K562 (cell line): ENCODE measurements at regions not wholly inside any gene's neighbourhood (a gene's known extent, or its start where the extent isn't known, plus 50 kb on each side); places are given as distances from the start of the nearest gene placed in this dataset.

Experiments used
- CREM ChIP-seq: IDR thresholded peaks from 2 replicates; pipeline ENCODE4 v1.6.1; 2014; ENCODE audit warnings: antibody characterized with exemption, low read depth
- RB1 ChIP-seq: fragments of 450-650 bp; IDR thresholded peaks from 2 replicates; pipeline ENCODE4 v1.6.1; 2017; ENCODE audit warnings: low read depth, mild to moderate bottlenecking
- STAG1 ChIP-seq: sonication (generic); formaldehyde crosslinking; IDR thresholded peaks from 2 replicates; pipeline ENCODE4 v1.5.0; 2020; ENCODE audit warnings: missing genetic modification reagents, borderline replicate concordance
- TFAP4 ChIP-seq: sonication (generic); formaldehyde crosslinking; IDR thresholded peaks from 2 replicates; pipeline ENCODE4 v1.8.0; 2022; ENCODE audit warnings: missing genetic modification reagents, mild to moderate bottlenecking, moderate library complexity, borderline replicate concordance
- TF ChIP-seq, protein P1 (sequence below): fragments of 450-650 bp; IDR thresholded peaks from 2 replicates; pipeline ENCODE4 v1.6.1; 2016; ENCODE audit warnings: low read depth

GRCh38 chr9:33721674-33722358 lies 73.5 kb upstream of the PRSS3 start (continued):
- TF ChIP-seq RB1 (peak; percentile 91), CREM (peak; percentile 44; the same call in 1 of the 2 replicates), TFAP4 (CRISPR knock-in tag) (peak; percentile 72), STAG1 (CRISPR knock-in tag) (peak; percentile 99)
- TF ChIP-seq, protein P1, sequence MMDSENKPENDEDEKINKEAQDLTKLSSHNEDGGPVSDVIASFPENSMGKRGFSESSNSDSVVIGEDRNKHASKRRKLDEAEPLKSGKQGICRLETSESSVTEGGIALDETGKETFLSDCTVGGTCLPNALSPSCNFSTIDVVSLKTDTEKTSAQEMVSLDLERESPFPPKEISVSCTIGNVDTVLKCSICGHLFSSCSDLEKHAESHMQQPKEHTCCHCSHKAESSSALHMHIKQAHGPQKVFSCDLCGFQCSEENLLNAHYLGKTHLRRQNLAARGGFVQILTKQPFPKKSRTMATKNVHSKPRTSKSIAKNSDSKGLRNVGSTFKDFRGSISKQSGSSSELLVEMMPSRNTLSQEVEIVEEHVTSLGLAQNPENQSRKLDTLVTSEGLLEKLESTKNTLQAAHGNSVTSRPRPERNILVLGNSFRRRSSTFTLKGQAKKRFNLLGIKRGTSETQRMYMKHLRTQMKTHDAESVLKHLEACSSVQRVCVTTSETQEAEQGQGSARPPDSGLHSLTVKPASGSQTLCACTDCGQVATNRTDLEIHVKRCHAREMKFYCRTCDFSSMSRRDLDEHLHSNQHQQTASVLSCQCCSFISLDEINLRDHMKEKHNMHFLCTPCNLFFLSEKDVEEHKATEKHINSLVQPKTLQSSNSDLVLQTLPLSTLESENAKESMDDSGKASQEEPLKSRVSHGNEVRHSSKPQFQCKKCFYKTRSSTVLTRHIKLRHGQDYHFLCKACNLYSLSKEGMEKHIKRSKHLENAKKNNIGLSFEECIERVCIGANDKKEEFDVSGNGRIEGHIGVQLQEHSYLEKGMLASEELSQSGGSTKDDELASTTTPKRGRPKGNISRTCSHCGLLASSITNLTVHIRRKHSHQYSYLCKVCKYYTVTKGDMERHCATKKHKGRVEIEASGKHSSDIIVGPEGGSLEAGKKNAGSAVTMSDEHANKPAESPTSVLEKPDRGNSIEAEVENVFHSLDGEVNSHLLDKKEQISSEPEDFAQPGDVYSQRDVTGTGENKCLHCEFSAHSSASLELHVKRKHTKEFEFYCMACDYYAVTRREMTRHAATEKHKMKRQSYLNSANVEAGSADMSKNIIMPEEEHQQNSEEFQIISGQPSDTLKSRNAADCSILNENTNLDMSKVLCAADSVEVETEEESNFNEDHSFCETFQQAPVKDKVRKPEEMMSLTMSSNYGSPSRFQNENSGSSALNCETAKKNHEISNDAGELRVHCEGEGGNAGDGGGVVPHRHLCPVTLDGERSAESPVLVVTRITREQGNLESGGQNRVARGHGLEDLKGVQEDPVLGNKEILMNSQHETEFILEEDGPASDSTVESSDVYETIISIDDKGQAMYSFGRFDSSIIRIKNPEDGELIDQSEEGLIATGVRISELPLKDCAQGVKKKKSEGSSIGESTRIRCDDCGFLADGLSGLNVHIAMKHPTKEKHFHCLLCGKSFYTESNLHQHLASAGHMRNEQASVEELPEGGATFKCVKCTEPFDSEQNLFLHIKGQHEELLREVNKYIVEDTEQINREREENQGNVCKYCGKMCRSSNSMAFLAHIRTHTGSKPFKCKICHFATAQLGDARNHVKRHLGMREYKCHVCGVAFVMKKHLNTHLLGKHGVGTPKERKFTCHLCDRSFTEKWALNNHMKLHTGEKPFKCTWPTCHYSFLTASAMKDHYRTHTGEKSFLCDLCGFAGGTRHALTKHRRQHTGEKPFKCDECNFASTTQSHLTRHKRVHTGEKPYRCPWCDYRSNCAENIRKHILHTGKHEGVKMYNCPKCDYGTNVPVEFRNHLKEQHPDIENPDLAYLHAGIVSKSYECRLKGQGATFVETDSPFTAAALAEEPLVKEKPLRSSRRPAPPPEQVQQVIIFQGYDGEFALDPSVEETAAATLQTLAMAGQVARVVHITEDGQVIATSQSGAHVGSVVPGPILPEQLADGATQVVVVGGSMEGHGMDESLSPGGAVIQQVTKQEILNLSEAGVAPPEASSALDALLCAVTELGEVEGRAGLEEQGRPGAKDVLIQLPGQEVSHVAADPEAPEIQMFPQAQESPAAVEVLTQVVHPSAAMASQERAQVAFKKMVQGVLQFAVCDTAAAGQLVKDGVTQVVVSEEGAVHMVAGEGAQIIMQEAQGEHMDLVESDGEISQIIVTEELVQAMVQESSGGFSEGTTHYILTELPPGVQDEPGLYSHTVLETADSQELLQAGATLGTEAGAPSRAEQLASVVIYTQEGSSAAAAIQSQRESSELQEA, result no peak
